HFF-Myc (cell line): ENCODE measurements at regions not wholly inside any gene's neighbourhood (a gene's known extent, or its start where the extent isn't known, plus 50 kb on each side); places are given as distances from the start of the nearest gene placed in this dataset.

Experiments
- DNase-seq: peaks from one replicate; pipeline ENCODE4 v3.0.0-alpha.2; 2011; ENCODE audit warnings: low read depth; ENCODE audit errors: extremely low read depth
- H3K4me3 ChIP-seq: replicated peaks from 2 replicates; pipeline ENCODE4 v1.5.1; 2011; ENCODE audit warnings: low read depth, mild to moderate bottlenecking, control low read depth, low read length
- CTCF ChIP-seq: IDR thresholded peaks from 2 replicates; pipeline ENCODE4 v1.5.1; 2012; ENCODE audit warnings: mild to moderate bottlenecking, low read depth, low read length, control low read depth; ENCODE audit errors: missing control alignments

GRCh38 chr12:94701711-94702110 lies 51.4 kb upstream of the TMCC3 start:
- no peak for TF ChIP-seq CTCF
- DNase-seq: no peak
- H3K4me3 ChIP-seq: no peak overlapping the region

GRCh38 chr12:94700662-94701061 lies 50.3 kb upstream of the TMCC3 start:
- no peak for DNase-seq
- H3K4me3 ChIP-seq: no peak overlapping the region
- no peak for TF ChIP-seq CTCF
